Adrenal gland (tissue), 5 donors: ENCODE measurements at regions not wholly inside any gene's neighbourhood (a gene's known extent, or its start where the extent isn't known, plus 50 kb on each side); places are given as distances from the start of the nearest gene placed in this dataset.

Experiments used
- POLR2A ChIP-seq, 2 donors: fragments of 450-650 bp; IDR thresholded peaks; one replicate each; pipeline ENCODE4 v1.6.1; 2017; ENCODE audit warnings: antibody characterized with exemption in 2 of 2, mild to moderate bottlenecking in 2 of 2, moderate library complexity in 1 of 2
- TF ChIP-seq, protein P1 (sequence below), 6 experiments: fragments of 450-650 bp in 4 of 6; fragments of 200-600 bp in 2 of 6; sonication (generic) in 1 of 6; IDR thresholded peaks; 1 replicate in 5 of 6; 2 replicates in 1 of 6; pipeline versions ENCODE4 v1.5.1 to v1.8.0; 2016 to 2021; ENCODE audit warnings: antibody characterized with exemption in 6 of 6, mild to moderate bottlenecking in 2 of 6, moderate library complexity in 1 of 6
- donor health status: DM: no; HTN: no; CAD: no.

DNA sequence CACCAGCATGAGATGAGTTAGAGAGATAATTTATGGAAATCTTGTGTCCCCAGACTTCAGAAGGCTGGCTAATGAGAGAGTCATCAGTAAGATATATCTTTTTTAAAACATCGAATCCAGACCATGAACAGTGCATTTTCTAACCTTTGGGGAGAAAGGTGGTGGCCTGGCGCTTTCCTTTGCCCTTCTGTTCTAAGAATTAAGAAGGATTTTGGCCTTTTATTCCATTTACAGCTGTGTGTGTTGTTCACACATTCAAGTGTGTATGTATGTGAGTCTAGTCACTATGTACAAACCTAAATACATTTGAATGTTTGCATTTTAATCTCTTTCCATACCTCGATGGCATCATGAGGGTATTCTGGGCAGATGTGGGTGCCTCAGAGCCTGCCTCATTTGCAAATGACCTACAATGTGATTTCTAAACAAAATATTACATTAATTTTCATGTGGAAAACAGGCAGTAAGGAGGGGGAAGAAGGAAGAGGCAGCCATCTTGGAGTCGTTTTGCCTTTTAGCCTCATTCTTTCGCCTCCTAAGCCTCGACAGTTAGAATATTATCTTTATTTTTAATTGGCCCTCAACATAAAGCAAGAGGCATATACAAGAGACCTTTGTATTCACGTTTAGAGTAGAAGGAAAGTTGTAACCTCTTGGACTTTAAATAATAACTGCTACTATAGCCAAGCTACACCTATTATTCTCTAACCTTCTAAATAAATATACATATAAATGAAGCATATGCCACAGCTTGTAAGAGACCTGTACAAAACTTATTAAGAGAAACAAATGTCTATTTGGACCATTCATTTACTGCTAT lies 125.3 kb upstream of the TMEM161B start:
- TF ChIP-seq, protein P1, sequence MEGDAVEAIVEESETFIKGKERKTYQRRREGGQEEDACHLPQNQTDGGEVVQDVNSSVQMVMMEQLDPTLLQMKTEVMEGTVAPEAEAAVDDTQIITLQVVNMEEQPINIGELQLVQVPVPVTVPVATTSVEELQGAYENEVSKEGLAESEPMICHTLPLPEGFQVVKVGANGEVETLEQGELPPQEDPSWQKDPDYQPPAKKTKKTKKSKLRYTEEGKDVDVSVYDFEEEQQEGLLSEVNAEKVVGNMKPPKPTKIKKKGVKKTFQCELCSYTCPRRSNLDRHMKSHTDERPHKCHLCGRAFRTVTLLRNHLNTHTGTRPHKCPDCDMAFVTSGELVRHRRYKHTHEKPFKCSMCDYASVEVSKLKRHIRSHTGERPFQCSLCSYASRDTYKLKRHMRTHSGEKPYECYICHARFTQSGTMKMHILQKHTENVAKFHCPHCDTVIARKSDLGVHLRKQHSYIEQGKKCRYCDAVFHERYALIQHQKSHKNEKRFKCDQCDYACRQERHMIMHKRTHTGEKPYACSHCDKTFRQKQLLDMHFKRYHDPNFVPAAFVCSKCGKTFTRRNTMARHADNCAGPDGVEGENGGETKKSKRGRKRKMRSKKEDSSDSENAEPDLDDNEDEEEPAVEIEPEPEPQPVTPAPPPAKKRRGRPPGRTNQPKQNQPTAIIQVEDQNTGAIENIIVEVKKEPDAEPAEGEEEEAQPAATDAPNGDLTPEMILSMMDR (IDR thresholded peaks at IDR 0.05): no peak
- no peak for TF ChIP-seq POLR2A (IDR thresholded peaks at IDR 0.05)
